OCI-LY1 (cell line): ENCODE measurements at regions not wholly inside any gene's neighbourhood (a gene's known extent, or its start where the extent isn't known, plus 50 kb on each side); places are given as distances from the start of the nearest gene placed in this dataset.

ENCODE experiments used
- H2AFZ ChIP-seq: fragments of 200-600 bp; sonication (generic), shearing (Covaris generic); 2 replicates; pipeline ENCODE4 v1.6.0; 2014; ENCODE audit warnings: antibody characterized with exemption, mild to moderate bottlenecking, low read length
- H3F3A ChIP-seq: fragments of 200-600 bp; sonication (generic), shearing (Covaris generic); 2 replicates; pipeline ENCODE4 v1.6.0; 2014; ENCODE audit warnings: mild to moderate bottlenecking, antibody characterized with exemption, low read length, moderate library complexity; ENCODE audit not compliant: insufficient read depth
- H3K27ac ChIP-seq: fragments of 200-600 bp; sonication (generic); 2 replicates; pipeline ENCODE4 v1.5.1; 2014; ENCODE audit warnings: low read length, mixed run types, mild to moderate bottlenecking, low read depth; ENCODE audit not compliant: poor library complexity, severe bottlenecking
- H3K27me3 ChIP-seq: fragments of 200-600 bp; sonication (generic); 2 replicates; pipeline ENCODE4 v1.6.0; 2014; ENCODE audit warnings: antibody characterized with exemption, mild to moderate bottlenecking, low read length, moderate library complexity; ENCODE audit not compliant: insufficient read depth
- H3K36me3 ChIP-seq: fragments of 200-600 bp; sonication (generic); 2 replicates; pipeline ENCODE4 v1.6.1; 2014; ENCODE audit warnings: mild to moderate bottlenecking, antibody characterized with exemption, low read length, moderate library complexity, mixed read lengths; ENCODE audit not compliant: insufficient read depth
- H3K4me1 ChIP-seq: fragments of 200-600 bp; sonication (generic); 2 replicates; pipeline ENCODE4 v1.5.1; 2014; ENCODE audit warnings: mild to moderate bottlenecking, low read length, moderate library complexity; ENCODE audit not compliant: insufficient read depth, severe bottlenecking
- H3K4me2 ChIP-seq: fragments of 200-600 bp; sonication (generic), shearing (Covaris generic); 2 replicates; pipeline ENCODE4 v1.6.1; 2014; ENCODE audit warnings: low read length
- H3K4me3 ChIP-seq: fragments of 200-600 bp; sonication (generic); 2 replicates; pipeline ENCODE4 v1.5.1; 2014; ENCODE audit warnings: low read length, low read depth, mild to moderate bottlenecking, mixed read lengths; ENCODE audit not compliant: poor library complexity, severe bottlenecking
- H3K79me2 ChIP-seq: fragments of 200-600 bp; shearing (Covaris generic); 2 replicates; pipeline ENCODE4 v1.6.1; 2016; ENCODE audit warnings: mixed run types, low read length, mixed read lengths; ENCODE audit not compliant: insufficient read depth
- H3K9ac ChIP-seq: fragments of 200-600 bp; sonication (generic), shearing (Covaris generic); 2 replicates; pipeline ENCODE4 v1.6.1; 2014; ENCODE audit warnings: mild to moderate bottlenecking, low read length, mixed read lengths
- H3K9me2 ChIP-seq: fragments of 200-600 bp; sonication (generic), shearing (Covaris generic); 2 replicates; pipeline ENCODE4 v1.6.1; 2014; ENCODE audit warnings: low read depth, mild to moderate bottlenecking, low read length, mixed read lengths
- H3K9me3 ChIP-seq: fragments of 200-600 bp; shearing (Covaris generic); 2 replicates; pipeline ENCODE4 v1.6.1; 2014; ENCODE audit warnings: low read length, mixed read lengths
- H4K20me1 ChIP-seq: fragments of 200-600 bp; sonication (generic), shearing (Covaris generic); 2 replicates; pipeline ENCODE4 v1.6.0; 2016; ENCODE audit warnings: mild to moderate bottlenecking, low read length; ENCODE audit not compliant: insufficient read depth
- EZH2 ChIP-seq: fragments of 200-600 bp; sonication (generic), shearing (Covaris generic); IDR thresholded peaks from 2 replicates; pipeline ENCODE4 v1.8.0; 2017; ENCODE audit warnings: borderline replicate concordance, mixed run types, mild to moderate bottlenecking, antibody characterized with exemption, low read length, moderate library complexity, mixed read lengths
- TF ChIP-seq, protein P1 (sequence below): fragments of 200-600 bp; sonication (generic), shearing (Covaris generic); IDR thresholded peaks from 2 replicates; pipeline ENCODE4 v1.5.1; 2017; ENCODE audit warnings: mild to moderate bottlenecking, antibody characterized with exemption, low read length, moderate library complexity, mixed read lengths

GRCh38 chr1:64337926-64338325, 132.0 kb upstream of the CACHD1 start:
- Histone ChIP-seq H3K4me3 (no peak overlapping the region), H3K27ac (no peak overlapping the region), H4K20me1 (no peaks in the 10 kb centered on the region), H3F3A (no peaks in the 10 kb centered on the region), H3K79me2 (no peaks in the 10 kb centered on the region), H3K4me1 (no peaks in the 10 kb centered on the region), H3K9ac (no peak overlapping the region), H3K9me3 (no peaks in the 10 kb centered on the region), H2AFZ (no peak overlapping the region), H3K36me3 (no peaks in the 10 kb centered on the region), H3K27me3 (no peaks in the 10 kb centered on the region), H3K9me2 (no peaks in the 10 kb centered on the region), H3K4me2 (no peak overlapping the region)
- TF ChIP-seq, protein P1, sequence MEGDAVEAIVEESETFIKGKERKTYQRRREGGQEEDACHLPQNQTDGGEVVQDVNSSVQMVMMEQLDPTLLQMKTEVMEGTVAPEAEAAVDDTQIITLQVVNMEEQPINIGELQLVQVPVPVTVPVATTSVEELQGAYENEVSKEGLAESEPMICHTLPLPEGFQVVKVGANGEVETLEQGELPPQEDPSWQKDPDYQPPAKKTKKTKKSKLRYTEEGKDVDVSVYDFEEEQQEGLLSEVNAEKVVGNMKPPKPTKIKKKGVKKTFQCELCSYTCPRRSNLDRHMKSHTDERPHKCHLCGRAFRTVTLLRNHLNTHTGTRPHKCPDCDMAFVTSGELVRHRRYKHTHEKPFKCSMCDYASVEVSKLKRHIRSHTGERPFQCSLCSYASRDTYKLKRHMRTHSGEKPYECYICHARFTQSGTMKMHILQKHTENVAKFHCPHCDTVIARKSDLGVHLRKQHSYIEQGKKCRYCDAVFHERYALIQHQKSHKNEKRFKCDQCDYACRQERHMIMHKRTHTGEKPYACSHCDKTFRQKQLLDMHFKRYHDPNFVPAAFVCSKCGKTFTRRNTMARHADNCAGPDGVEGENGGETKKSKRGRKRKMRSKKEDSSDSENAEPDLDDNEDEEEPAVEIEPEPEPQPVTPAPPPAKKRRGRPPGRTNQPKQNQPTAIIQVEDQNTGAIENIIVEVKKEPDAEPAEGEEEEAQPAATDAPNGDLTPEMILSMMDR: no peak
- no peak for TF ChIP-seq EZH2

DNA sequence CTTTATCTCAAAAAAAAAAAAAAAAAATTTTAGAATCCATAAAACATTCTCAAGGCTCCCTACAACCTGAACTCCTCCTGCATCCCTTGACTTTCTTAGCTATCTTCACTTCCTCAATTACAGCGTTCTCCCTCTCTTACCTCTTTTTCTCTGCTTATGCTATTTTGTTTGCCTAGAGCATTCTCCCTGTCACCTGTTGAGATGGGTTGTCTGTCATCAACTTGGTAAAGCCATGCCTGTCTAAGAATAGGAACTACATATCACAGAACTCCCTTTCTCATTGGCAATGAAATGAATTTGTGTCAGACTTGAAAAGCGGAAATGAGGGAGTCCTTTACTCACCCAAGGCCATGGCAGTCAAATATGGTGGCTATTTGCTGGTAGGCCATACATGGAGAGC, 129.6 kb upstream of the CACHD1 start:
- Histone ChIP-seq H3K36me3 (no peaks in the 10 kb centered on the region), H3K4me1 (no peaks in the 10 kb centered on the region), H2AFZ (no peak overlapping the region), H3K27me3 (no peaks in the 10 kb centered on the region), H3K4me2 (no peak overlapping the region), H3K4me3 (no peak overlapping the region), H4K20me1 (no peaks in the 10 kb centered on the region), H3K79me2 (no peaks in the 10 kb centered on the region), H3F3A (no peaks in the 10 kb centered on the region), H3K9me3 (no peaks in the 10 kb centered on the region), H3K9ac (no peak overlapping the region), H3K9me2 (no peaks in the 10 kb centered on the region), H3K27ac (no peak overlapping the region)
- TF ChIP-seq, protein P1: no peak
- TF ChIP-seq EZH2: no peak

GRCh38 chr1:64343105-64343822, 126.7 kb upstream of the CACHD1 start:
- Histone ChIP-seq H3F3A (no peaks in the 10 kb centered on the region), H3K79me2 (no peaks in the 10 kb centered on the region), H3K4me3 (no peak overlapping the region), H3K9me3 (no peaks in the 10 kb centered on the region), H2AFZ (no peak overlapping the region), H4K20me1 (no peaks in the 10 kb centered on the region), H3K4me1 (no peaks in the 10 kb centered on the region), H3K36me3 (no peaks in the 10 kb centered on the region), H3K9ac (no peak overlapping the region), H3K4me2 (no peak overlapping the region), H3K9me2 (no peaks in the 10 kb centered on the region), H3K27ac (no peak overlapping the region), H3K27me3 (no peaks in the 10 kb centered on the region)
- no peak for TF ChIP-seq EZH2
- TF ChIP-seq, protein P1: no peak
